Lower leg skin (tissue), 4 donors: ENCODE measurements at regions not wholly inside any gene's neighbourhood (a gene's known extent, or its start where the extent isn't known, plus 50 kb on each side); places are given as distances from the start of the nearest gene placed in this dataset.

Source experiments
- DNase-seq, 2 donors: peaks; one replicate each; pipeline ENCODE4 v3.0.0-alpha.2; 2019; ENCODE audit warnings: low spot score in 2 of 2
- H3K4me3 ChIP-seq: fragments of 200-600 bp; sonication (generic); 2 replicates; pipeline ENCODE4 v1.5.1; 2017; ENCODE audit warnings: mild to moderate bottlenecking, low read depth; ENCODE audit not compliant: poor library complexity, severe bottlenecking
- POLR2A ChIP-seq, 2 donors: fragments of 450-650 bp; IDR thresholded peaks; one replicate each; pipeline ENCODE4 v1.6.1; 2016 to 2017; ENCODE audit warnings: antibody characterized with exemption in 2 of 2, mild to moderate bottlenecking in 1 of 2, moderate library complexity in 1 of 2
- WGBS, 2 donors: methylation state at CpG; one replicate each; pipeline ENCODE4 v1.1.5; 2018; 5-methylcytosine and 5-hydroxymethylcytosine counted together
- intact Hi-C: fragments of 100-400 bp; cut with DNase I; formaldehyde crosslinking; loops from one replicate; pipeline ENCODE4 v1.15.0; 2023; ENCODE audit warnings: low total_unique reads
- TF ChIP-seq, protein P1 (sequence below), 3 donors: fragments of 450-650 bp; IDR thresholded peaks; one replicate each; pipeline ENCODE4 v1.5.1; 2016; ENCODE audit warnings: antibody characterized with exemption in 3 of 3, mild to moderate bottlenecking in 3 of 3, moderate library complexity in 2 of 3

GRCh38 chr9:115230924-115231515 is 113.1 kb upstream of the TNC start:
- intact Hi-C loops: no loop called here
- no peak overlapping the region for H3K4me3 ChIP-seq
- TF ChIP-seq, protein P1, sequence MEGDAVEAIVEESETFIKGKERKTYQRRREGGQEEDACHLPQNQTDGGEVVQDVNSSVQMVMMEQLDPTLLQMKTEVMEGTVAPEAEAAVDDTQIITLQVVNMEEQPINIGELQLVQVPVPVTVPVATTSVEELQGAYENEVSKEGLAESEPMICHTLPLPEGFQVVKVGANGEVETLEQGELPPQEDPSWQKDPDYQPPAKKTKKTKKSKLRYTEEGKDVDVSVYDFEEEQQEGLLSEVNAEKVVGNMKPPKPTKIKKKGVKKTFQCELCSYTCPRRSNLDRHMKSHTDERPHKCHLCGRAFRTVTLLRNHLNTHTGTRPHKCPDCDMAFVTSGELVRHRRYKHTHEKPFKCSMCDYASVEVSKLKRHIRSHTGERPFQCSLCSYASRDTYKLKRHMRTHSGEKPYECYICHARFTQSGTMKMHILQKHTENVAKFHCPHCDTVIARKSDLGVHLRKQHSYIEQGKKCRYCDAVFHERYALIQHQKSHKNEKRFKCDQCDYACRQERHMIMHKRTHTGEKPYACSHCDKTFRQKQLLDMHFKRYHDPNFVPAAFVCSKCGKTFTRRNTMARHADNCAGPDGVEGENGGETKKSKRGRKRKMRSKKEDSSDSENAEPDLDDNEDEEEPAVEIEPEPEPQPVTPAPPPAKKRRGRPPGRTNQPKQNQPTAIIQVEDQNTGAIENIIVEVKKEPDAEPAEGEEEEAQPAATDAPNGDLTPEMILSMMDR (IDR thresholded peaks at IDR 0.05): no peak
- TF ChIP-seq POLR2A (IDR thresholded peaks at IDR 0.05): no peak
- 83 to 85% methylated on average over 3 of the region's 3 CpGs for WGBS, 2 donors
- DNase-seq: no peak

- TF ChIP-seq, protein P1 (IDR thresholded peaks at IDR 0.05): no peak
- TF ChIP-seq POLR2A (IDR thresholded peaks at IDR 0.05): no peak
- no peak overlapping the region for H3K4me3 ChIP-seq
- intact Hi-C loops: no loop called here
- no peak for DNase-seq
Measured at GRCh38 chr9:115232181-115232774, 114.3 kb upstream of the TNC start.

DNA sequence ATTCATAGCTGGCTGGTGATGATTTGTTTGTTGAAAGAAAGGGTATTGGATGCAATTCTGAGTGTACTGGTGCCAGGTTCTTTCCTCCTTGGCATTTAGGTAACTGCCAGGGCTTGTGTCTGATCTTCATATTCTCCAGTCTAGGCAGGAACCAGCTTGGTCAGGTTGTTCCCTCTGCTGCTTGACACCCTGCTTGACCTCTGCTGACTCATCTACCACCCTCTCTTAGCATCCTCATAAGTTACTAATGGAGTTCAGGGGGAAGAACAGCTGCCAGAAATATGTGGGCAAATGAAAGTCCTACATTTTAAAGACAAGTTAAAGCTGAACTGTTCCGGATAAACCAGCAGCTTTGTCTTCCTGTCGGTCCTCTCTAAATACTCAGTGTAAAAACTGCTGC is 116.1 kb upstream of the TNC start:
- intact Hi-C loops: no loop called here
- no peak overlapping the region for H3K4me3 ChIP-seq
- WGBS, 2 donors: 26 to 67% methylated on average over 2 of the region's 2 CpGs
- DNase-seq: peak in 1 of 2 donors; percentile 41
- TF ChIP-seq, protein P1 (IDR thresholded peaks at IDR 0.05): no peak
- no peak for TF ChIP-seq POLR2A (IDR thresholded peaks at IDR 0.05)

DNA sequence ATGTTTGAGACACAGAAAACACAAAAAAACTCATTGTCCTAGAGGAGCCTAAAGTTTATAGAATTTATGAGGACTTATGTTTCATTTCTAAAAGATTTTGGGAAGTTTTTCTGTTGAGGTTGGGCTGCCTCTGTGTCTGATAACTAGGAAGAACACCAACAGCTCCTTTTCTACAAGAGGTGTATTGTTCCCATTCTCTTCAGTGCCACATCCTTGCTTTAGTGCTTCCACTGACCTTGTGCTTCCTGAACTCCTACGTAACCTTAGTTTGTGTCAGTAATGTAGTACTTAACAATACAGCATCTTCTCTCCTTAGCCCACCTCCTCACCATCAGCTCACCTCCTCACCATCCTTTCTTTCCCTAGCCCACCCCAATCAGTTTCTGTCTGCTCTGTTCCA is 117.3 kb upstream of the TNC start:
- DNase-seq: no peak
- WGBS, 2 donors: 96 to 98% methylated on average over 1 of the region's 1 CpG
- H3K4me3 ChIP-seq: no peak overlapping the region
- TF ChIP-seq POLR2A (IDR thresholded peaks at IDR 0.05): no peak
- TF ChIP-seq, protein P1 (IDR thresholded peaks at IDR 0.05): no peak
- intact Hi-C loops: no loop called here

DNA sequence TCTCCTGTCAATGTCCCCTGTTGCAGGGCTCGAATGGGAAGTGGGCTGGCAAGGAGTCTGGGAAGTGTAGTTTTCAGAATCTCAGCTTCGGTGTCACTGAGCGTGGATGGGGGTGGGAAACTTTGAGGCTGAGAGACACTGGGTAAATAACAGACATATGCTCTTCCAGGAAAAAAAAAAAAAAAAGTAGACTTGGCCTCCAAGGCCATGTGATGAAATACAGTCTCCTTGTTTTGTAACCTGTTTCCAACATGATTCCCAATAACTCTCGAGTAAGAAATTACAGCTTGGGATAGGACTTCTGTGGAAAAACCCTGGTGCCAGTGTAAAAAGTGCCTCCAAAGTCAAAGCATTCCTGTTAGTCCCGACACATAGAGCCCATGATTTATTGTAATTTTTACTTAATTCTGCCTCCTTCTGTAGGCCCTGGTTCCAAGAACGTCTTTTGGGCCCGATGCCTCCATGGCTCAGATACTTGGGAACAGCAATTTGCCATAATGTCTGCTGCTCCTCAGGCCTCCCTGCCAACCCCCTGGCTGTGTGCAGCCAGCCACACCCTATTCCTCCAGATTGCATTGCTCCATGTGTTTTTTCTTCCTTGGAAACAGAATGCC is 119.5 kb upstream of the TNC start:
- no peak overlapping the region for H3K4me3 ChIP-seq
- intact Hi-C loops: no loop called here
- TF ChIP-seq, protein P1 (IDR thresholded peaks at IDR 0.05): no peak
- no peak for TF ChIP-seq POLR2A (IDR thresholded peaks at IDR 0.05)
- DNase-seq: peak; percentile 67 to 91
- WGBS, 2 donors: 41 to 48% methylated on average over 7 of the region's 7 CpGs
